B cell (primary cell): ENCODE measurements at regions not wholly inside any gene's neighbourhood (a gene's known extent, or its start where the extent isn't known, plus 50 kb on each side); places are given as distances from the start of the nearest gene placed in this dataset.

Source experiments
- CTCF ChIP-seq: fragments of 200-600 bp; IDR thresholded peaks from one replicate; pipeline ENCODE4 v1.8.0; 2022; ENCODE audit warnings: antibody characterized with exemption, mild to moderate bottlenecking
- EZH2 ChIP-seq: IDR thresholded peaks from 2 replicates; pipeline ENCODE4 v1.6.1; 2012; ENCODE audit warnings: borderline replicate concordance, low read depth, mild to moderate bottlenecking, moderate library complexity, low read length; ENCODE audit not compliant: insufficient read depth, poor library complexity, severe bottlenecking

- TF ChIP-seq CTCF (no peak), EZH2 (no peak)
These were observed 364.9 kb downstream of the GALC start for GRCh38 chr14:87628129-87628528.
